GM03348 (cell line): ENCODE measurements at regions not wholly inside any gene's neighbourhood (a gene's known extent, or its start where the extent isn't known, plus 50 kb on each side); places are given as distances from the start of the nearest gene placed in this dataset.

Experiments
- DNase-seq: peaks from one replicate; pipeline ENCODE4 v3.0.0; 2012; ENCODE audit warnings: low spot score

GRCh38 chr7:113460067-113460466 lies 341.7 kb upstream of the SMIM30 start:
- DNase-seq = no peak

- DNase-seq = no peak
These were observed 338.2 kb upstream of the SMIM30 start for GRCh38 chr7:113456533-113456932.

GRCh38 chr7:113454597-113455169 lies 336.3 kb upstream of the SMIM30 start:
- DNase-seq = no peak

GRCh38 chr7:113452245-113452644 lies 333.9 kb upstream of the SMIM30 start:
- no peak for DNase-seq

- DNase-seq = no peak
These were observed 328.4 kb upstream of the SMIM30 start for GRCh38 chr7:113446791-113447190.

GRCh38 chr7:113446391-113446790 lies 328.0 kb upstream of the SMIM30 start:
- DNase-seq = no peak

GRCh38 chr7:113444261-113444660 lies 325.9 kb upstream of the SMIM30 start:
- no peak for DNase-seq

- no peak for DNase-seq
These were observed 321.8 kb upstream of the SMIM30 start for GRCh38 chr7:113440173-113440572.

GRCh38 chr7:113431406-113431805 lies 313.1 kb upstream of the SMIM30 start:
- DNase-seq = no peak

GRCh38 chr7:113424185-113424817 lies 305.9 kb upstream of the SMIM30 start:
- no peak for DNase-seq

- peak; percentile 82 for DNase-seq
These were observed 303.5 kb upstream of the SMIM30 start for GRCh38 chr7:113421696-113422330.

GRCh38 chr7:113414401-113415035 lies 296.2 kb upstream of the SMIM30 start:
- DNase-seq = no peak

GRCh38 chr7:113412410-113412809 lies 294.1 kb upstream of the SMIM30 start:
- DNase-seq = no peak

GRCh38 chr7:113410796-113411195 lies 292.4 kb upstream of the SMIM30 start:
- no peak for DNase-seq

GRCh38 chr7:113408999-113409398 lies 290.6 kb upstream of the SMIM30 start:
- DNase-seq = no peak

- DNase-seq = no peak
These were observed 287.1 kb upstream of the SMIM30 start for GRCh38 chr7:113405296-113406056.

- no peak for DNase-seq
These were observed 285.9 kb upstream of the SMIM30 start for GRCh38 chr7:113404245-113404644.

GRCh38 chr7:113402482-113402881 lies 284.1 kb upstream of the SMIM30 start:
- DNase-seq = no peak

GRCh38 chr7:113402005-113402404 lies 283.7 kb upstream of the SMIM30 start:
- no peak for DNase-seq

- no peak for DNase-seq
These were observed 276.5 kb upstream of the SMIM30 start for GRCh38 chr7:113394856-113395255.

- DNase-seq = no peak
These were observed 274.6 kb upstream of the SMIM30 start for GRCh38 chr7:113392841-113393540.

GRCh38 chr7:113392421-113392820 lies 274.1 kb upstream of the SMIM30 start:
- DNase-seq = no peak
